Ovary (tissue), 3 donors: ENCODE measurements at regions not wholly inside any gene's neighbourhood (a gene's known extent, or its start where the extent isn't known, plus 50 kb on each side); places are given as distances from the start of the nearest gene placed in this dataset.

Experiments used
- CTCF ChIP-seq, 3 donors: fragments of 450-650 bp in 2 of 3; fragments of 200-600 bp in 1 of 3; IDR thresholded peaks; one replicate each; pipeline versions ENCODE4 v1.5.1 to v1.8.0; 2016 to 2022; ENCODE audit warnings: antibody characterized with exemption in 3 of 3, mild to moderate bottlenecking in 1 of 3
- EP300 ChIP-seq: sonication (generic); formaldehyde crosslinking; IDR thresholded peaks from one replicate; pipeline ENCODE4 v1.6.1; 2017; ENCODE audit warnings: antibody characterized with exemption
- POLR2A ChIP-seq: fragments of 450-650 bp; IDR thresholded peaks from one replicate; pipeline ENCODE4 v1.6.1; 2017; ENCODE audit warnings: antibody characterized with exemption, mild to moderate bottlenecking, moderate library complexity
- donor health status: DM: no; HTN: no; CAD: no.

GRCh38 chr9:89967527-89967926 lies 362.7 kb downstream of the GADD45G start:
- TF ChIP-seq CTCF (IDR thresholded peaks at IDR 0.05) (no peak), EP300 (no peak), POLR2A (no peak)
